NCI-H748 treated with DMSO at 0.1 percent for 48 hours (cell line): ENCODE measurements at regions not wholly inside any gene's neighbourhood (a gene's known extent, or its start where the extent isn't known, plus 50 kb on each side); places are given as distances from the start of the nearest gene placed in this dataset.
"Not testable (repeated sequence)": the region's sequence is repeated elsewhere in the genome, so short reads cannot be mapped to it uniquely, and the experiment has no call there.

Experiments used
- DNase-seq: peaks from one replicate; lab custom pipeline; 2025; lab: John Stamatoyannopoulos, UW

- no peak for DNase-seq
These were observed 1132.0 kb upstream of the LRRTM3 start for GRCh38 chr10:65793738-65794425.

GRCh38 chr10:65794861-65795260 lies 1131.0 kb upstream of the LRRTM3 start:
- not testable (repeated sequence) for DNase-seq

GRCh38 chr10:65796472-65796871 lies 1129.4 kb upstream of the LRRTM3 start:
- DNase-seq: no peak

GRCh38 chr10:65798133-65798532 lies 1127.7 kb upstream of the LRRTM3 start:
- no peak for DNase-seq

- DNase-seq: no peak
These were observed 1123.4 kb upstream of the LRRTM3 start for GRCh38 chr10:65802391-65802790.

GRCh38 chr10:65805511-65805910 lies 1120.3 kb upstream of the LRRTM3 start:
- DNase-seq: no peak

GRCh38 chr10:65805993-65806392 lies 1119.8 kb upstream of the LRRTM3 start:
- no peak for DNase-seq

- DNase-seq: no peak
These were observed 1117.0 kb upstream of the LRRTM3 start for GRCh38 chr10:65808687-65809333.

GRCh38 chr10:65811931-65812525 lies 1113.8 kb upstream of the LRRTM3 start:
- no peak for DNase-seq

- no peak for DNase-seq
These were observed 1109.3 kb upstream of the LRRTM3 start for GRCh38 chr10:65816536-65816935.

GRCh38 chr10:65818990-65819389 lies 1106.8 kb upstream of the LRRTM3 start:
- DNase-seq: no peak

GRCh38 chr10:65827359-65827758 lies 1098.5 kb upstream of the LRRTM3 start:
- no peak for DNase-seq

GRCh38 chr10:65838811-65839210 lies 1087.0 kb upstream of the LRRTM3 start:
- DNase-seq: no peak

GRCh38 chr10:65843203-65843602 lies 1082.6 kb upstream of the LRRTM3 start:
- DNase-seq: no peak

- no peak for DNase-seq
These were observed 1079.9 kb upstream of the LRRTM3 start for GRCh38 chr10:65845916-65846315.

- DNase-seq: no peak
These were observed 1079.3 kb upstream of the LRRTM3 start for GRCh38 chr10:65846541-65846940.

GRCh38 chr10:65846949-65847348 lies 1078.9 kb upstream of the LRRTM3 start:
- no peak for DNase-seq

- DNase-seq: no peak
These were observed 1078.2 kb upstream of the LRRTM3 start for GRCh38 chr10:65847436-65848230.

GRCh38 chr10:65858841-65859240 lies 1067.0 kb upstream of the LRRTM3 start:
- no peak for DNase-seq

GRCh38 chr10:65861249-65861648 lies 1064.6 kb upstream of the LRRTM3 start:
- DNase-seq: no peak
